GM18508 (cell line): ENCODE measurements at regions not wholly inside any gene's neighbourhood (a gene's known extent, or its start where the extent isn't known, plus 50 kb on each side); places are given as distances from the start of the nearest gene placed in this dataset.
"Not testable (repeated sequence)": the region's sequence is repeated elsewhere in the genome, so short reads cannot be mapped to it uniquely, and the experiment has no call there.

ENCODE experiments used
- ATAC-seq: cut with Tn5 transposase; IDR thresholded peaks from one replicate; pipeline ENCODE4 v1.9.1; 2021; ENCODE audit warnings: moderate number of reproducible peaks; ENCODE audit not compliant: insufficient read depth, unreplicated experiment

GRCh38 chr22:47354668-47355387, 592.4 kb downstream of the TBC1D22A start:
- no peak for ATAC-seq

DNA sequence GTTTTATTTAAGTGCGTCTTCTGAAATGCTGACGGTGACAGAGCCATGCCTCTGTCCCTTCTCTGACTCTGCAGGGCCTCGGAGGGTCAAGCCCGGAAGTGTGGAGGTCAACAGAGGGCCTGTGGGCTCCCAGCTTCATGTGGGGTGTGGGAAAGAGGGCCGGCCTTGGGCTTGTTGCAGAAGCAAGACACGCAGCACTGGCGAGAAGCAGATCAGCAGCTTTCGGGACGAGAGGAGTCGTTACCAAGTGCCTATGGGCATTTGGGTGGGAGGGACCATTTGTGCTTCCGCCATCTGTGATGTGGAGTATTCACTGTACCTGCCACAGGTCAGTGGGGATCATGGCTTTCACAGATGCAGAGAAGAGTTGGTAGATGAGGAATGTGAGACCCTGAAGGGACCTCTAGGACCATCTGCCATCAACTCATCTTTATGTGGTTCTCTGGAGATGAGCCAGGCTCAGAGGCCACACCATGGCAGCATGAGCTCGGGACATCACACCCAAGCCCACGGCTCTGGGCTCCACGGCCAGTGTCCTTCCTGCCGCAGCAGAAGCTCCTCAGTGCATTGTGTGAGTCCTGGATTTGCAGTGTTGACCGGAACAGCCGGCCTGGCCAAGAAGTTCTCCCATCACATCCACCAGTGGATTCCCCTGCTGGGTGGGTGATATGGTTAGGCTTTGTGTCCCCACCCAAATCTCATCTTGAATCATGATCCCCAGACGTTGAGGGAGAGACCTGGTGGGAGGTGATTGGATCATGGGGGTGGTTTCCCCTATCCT, 590.7 kb downstream of the TBC1D22A start:
- ATAC-seq, result no peak

GRCh38 chr22:47351836-47352579, 589.6 kb downstream of the TBC1D22A start:
- ATAC-seq, result no peak

DNA sequence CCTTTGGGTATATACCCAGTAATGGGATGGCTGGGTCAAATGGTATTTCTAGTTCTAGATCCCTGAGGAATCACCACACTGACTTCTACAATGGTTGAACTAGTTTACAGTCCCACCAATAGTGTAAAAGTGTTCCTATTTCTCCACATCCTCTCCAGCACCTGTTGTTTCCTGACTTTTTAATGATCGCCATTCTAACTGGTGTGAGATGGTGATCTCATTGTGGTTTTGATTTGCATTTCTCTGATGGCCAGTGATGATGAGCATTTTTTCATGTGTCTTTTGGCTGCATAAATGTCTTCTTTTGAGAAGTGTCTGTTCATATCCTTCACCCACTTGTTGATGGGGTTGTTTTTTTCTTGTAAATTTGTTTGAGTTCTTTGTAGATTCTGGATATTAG, 583.8 kb downstream of the TBC1D22A start:
- ATAC-seq, result not testable (repeated sequence)

GRCh38 chr22:47345025-47345424, 582.6 kb downstream of the TBC1D22A start:
- no peak for ATAC-seq

DNA sequence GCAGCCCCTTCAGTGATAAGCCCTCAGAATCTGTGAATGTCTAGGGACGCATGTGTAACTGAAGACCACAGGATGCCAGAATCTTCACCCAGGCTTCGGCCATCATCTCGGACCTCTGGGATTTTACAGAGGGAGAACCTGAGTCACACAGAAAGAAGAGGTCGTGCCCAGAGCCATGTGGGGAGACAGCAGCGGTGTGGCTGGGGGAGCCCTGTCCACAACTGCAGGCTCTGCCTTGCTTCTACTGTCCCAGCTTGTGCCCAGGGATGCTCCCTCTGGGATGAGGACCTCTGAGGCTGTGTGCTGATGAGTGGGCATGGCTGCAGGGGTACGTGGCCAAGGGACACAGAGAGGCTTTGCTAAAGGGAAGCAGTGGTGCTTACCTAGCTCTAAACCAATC, 582.0 kb downstream of the TBC1D22A start:
- ATAC-seq, result no peak

GRCh38 chr22:47343611-47344010, 581.2 kb downstream of the TBC1D22A start:
- ATAC-seq, result no peak

DNA sequence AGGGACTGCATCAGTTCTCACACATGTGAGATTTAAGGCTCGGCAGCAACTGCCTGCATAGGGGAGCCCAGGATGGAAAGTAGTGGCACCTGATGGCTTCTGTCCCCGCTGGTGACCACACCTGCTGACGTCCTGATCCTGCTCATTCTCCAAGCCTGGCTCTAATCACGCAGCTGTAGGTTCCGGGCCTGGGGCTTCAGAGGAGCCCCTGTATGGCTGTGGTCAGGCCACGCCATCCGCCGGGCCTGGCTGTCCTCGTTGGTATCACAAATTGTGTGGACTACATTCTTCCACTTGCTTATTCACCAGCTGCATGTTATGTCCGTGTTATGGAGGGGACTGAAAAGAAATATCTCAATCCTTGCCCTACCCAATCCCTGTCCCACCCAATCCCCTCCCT, 580.0 kb downstream of the TBC1D22A start:
- ATAC-seq, result no peak

- no peak for ATAC-seq
Measured at GRCh38 chr22:47341464-47341863, 579.0 kb downstream of the TBC1D22A start.

DNA sequence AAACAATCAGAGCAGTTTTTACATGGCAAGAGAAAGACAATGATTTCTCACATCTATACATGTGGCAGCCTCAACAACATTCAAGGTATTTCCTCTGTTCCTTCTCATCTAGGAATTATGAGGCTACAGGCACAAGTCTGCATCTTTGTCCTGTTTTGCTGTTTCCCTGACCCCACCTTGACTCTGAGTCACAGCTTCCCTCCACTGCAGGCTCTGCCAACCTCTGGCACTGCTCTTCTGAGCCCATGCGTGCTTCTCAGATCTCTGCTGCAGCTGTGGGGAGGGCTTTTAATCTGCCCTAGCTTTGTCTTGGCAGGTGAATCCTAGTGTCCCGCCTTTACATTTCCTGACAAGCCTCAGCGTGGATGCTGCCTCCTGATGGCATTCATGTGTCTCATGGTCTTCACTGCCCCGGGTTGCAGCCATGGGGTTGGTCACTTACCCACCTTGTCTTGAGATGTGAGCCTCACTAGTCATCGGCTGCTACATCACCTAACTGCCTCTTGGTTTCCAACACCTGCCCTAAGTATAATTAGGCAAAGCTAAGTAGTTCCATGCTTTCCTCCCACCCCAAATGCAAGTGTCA, 578.5 kb downstream of the TBC1D22A start:
- no peak for ATAC-seq

DNA sequence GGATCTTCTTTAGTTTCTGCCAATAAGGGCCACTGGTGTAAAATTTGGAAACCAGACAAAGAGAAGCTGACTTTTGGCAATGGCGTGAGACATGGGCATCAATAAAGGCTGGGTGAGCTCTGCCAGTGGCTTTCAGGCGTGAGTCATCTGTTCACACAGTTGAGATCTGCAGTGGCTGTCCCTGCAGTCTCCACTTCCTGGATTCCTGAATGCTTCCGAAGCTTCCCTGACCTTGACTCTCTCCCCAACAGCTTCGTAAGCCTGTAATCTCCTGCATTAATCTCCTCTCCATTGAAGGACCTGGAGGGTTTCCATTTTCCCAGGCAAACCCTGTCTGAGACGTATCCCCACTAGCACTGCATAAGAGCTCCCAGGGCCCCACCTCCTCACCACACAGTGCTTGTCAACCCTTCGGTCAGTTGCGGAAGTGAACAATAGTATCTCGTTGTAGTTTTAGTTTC, 574.7 kb downstream of the TBC1D22A start:
- no peak for ATAC-seq

DNA sequence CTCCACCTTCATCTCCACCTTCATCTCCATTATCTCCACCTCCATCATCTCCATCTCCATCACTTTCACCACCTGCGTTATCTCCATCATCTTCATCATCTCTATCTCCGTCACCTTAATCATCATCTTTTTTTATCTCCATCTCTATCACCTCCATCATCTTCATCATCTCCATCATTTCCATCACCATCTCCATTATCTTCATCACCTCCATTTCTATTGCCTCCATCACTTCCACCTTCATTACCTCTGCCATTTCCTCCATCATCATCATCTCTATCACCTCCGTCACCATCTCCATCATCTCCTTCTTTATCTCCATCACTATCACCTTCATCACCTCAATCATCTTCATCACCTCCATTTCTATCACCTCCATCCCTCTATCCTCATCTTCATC, 573.5 kb downstream of the TBC1D22A start:
- no peak for ATAC-seq

GRCh38 chr22:47335460-47335859, 573.0 kb downstream of the TBC1D22A start:
- no peak for ATAC-seq

DNA sequence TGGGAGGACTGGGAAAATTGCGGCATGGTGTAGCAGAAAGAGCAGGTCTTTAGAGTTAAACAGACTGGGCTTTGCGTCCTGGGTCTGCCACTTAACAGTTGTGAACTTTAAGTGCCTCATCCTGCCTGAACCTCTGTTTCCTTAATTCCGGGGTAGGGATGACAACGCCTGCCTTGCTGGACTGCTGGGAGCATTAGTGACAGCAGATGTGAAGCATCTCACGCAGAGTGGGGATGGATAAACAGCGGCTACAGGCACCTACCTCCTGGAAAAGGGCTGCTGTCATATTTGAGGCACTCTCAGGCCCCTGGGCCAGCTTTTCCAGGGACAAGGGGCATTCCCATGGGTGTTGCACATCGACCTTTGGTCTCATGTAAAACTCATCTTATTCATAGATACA, 572.2 kb downstream of the TBC1D22A start:
- ATAC-seq, result no peak

DNA sequence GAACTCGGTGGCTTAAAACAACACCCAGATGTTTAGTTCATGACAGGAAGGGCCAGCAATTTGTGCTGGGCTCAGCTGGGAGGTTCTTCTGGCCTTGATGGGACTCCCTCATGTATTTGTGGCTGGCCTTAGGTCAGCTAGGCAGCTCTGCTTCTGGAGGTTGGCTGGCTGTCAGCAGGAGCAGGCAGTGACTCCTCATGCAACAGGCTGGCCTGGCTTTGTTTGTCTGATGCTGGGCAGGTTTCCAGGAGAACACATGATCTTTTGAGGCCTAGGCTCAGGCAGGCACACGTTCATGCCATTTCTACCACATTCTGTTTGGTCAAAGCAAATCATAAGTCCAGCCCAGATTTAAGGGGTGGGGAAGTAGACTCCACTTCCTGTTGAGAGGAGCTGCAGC, 571.2 kb downstream of the TBC1D22A start:
- ATAC-seq, result no peak

GRCh38 chr22:47332246-47332980, 570.0 kb downstream of the TBC1D22A start:
- no peak for ATAC-seq

DNA sequence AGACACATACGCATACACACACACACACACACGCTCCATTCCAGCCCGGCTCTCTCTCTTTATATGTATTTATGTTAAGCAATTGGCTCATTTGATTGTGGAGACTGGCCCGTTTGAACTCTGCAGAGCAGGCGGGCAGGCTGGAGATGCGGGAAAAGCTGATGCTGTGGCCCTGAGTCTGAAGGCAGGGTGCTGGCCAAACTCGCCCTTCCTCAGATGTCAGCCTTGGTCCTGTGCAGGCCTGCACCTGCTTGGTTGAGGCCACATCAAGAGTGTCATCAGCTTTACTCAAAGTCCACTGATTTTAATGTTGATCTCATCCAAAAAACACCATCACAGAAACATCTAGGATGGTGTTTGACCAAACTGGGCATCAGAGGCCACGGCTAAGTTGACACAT, 569.3 kb downstream of the TBC1D22A start:
- no peak for ATAC-seq

DNA sequence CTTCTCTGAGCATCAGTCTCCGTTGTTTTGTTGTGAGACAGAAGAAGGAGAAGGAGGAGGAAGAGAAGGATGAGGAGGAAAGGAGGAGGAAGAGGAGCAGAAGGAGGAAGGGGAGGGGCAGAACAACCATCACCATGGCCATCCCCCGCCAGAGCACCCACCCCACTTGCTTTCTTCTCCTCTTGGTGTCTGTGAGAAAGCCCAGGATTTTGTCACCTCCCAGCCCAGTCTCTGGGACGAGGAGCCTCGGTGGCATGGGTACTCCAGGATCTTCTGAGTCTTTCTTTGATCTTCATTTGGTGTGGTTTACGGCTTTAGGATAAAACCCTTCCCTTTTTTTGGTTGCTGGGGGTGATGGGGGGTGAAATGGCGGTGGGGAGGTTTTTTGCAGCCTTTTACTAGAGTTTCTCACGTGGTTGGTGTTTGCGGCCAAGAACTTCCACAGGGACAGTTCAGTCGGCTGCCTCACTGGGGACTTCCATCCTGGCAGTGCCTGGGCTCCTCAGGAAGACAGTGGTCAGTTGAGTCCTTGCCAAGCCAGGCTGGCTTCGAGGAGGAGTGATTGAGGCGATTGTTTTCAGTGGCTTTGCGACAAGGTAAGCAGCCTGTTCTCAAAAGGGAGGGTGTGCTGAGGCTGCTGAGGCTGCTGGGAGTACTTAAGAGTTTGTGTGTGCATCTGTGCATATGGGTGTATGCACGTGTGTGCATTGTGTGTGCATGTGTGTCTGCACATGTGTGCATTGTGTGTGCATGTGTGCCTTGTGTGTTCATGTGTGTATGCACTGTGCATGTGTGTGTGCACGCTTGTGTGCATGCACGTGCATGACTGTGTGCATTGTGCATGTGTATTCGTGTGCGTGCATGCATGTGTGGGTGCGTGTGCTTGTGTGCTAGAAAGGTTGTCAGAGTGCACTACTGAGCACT, 567.5 kb downstream of the TBC1D22A start:
- ATAC-seq, result no peak
